ENCODE measurements at regions not wholly inside any gene's neighbourhood (a gene's known extent, or its start where the extent isn't known, plus 50 kb on each side); places are given as distances from the start of the nearest gene placed in this dataset.

- DNase-seq (no peak), ATAC-seq (no peak)
- Mint-ChIP-seq H3K4me3 (no peak overlapping the region), H3K27me3 (ENCODE audit: low read depth) (peaks cover 3% of the 10 kb centered on the region), H3K36me3 (ENCODE audit: low read depth) (no peaks in the 10 kb centered on the region), H3K27ac (no peak overlapping the region), H3K9me3 (ENCODE audit: insufficient read depth) (no peaks in the 10 kb centered on the region), H3K4me1 (ENCODE audit: low read depth) (no peaks in the 10 kb centered on the region)
- POLR2A ChIA-PET: no interaction called here
- CTCF ChIA-PET: no interaction called here
Observed at GRCh38 chr4:81811562-81812293, 340.0 kb upstream of the RASGEF1B start.

GRCh38 chr4:81808011-81808672, 336.4 kb upstream of the RASGEF1B start:
- POLR2A ChIA-PET: no interaction called here
- peaks cover 3% of the 10 kb centered on the region for H3K27me3 Mint-ChIP-seq (ENCODE audit: low read depth)
- CTCF ChIA-PET: interaction anchor here (1.0 to 2.0 kb wide), 2 partner anchors 341 to 345 kb away, joined by 3 to 6 read pairs; no protein-coding TSS in a partner anchor
- no peak overlapping the region for H3K4me3 Mint-ChIP-seq
- H3K27ac Mint-ChIP-seq: no peak overlapping the region
- no peaks in the 10 kb centered on the region for H3K9me3 Mint-ChIP-seq (ENCODE audit: insufficient read depth)
- ATAC-seq (no peak), DNase-seq (no peak)
- no peaks in the 10 kb centered on the region for H3K36me3 Mint-ChIP-seq (ENCODE audit: low read depth)
- H3K4me1 Mint-ChIP-seq (ENCODE audit: low read depth): no peaks in the 10 kb centered on the region

- no peak for DNase-seq
- no peak overlapping the region for H3K4me3 Mint-ChIP-seq
- H3K27ac Mint-ChIP-seq: no peak overlapping the region
- no peaks in the 10 kb centered on the region for H3K4me1 Mint-ChIP-seq (ENCODE audit: low read depth)
- peaks cover 3% of the 10 kb centered on the region for H3K27me3 Mint-ChIP-seq (ENCODE audit: low read depth)
- H3K9me3 Mint-ChIP-seq (ENCODE audit: insufficient read depth): no peaks in the 10 kb centered on the region
- POLR2A ChIA-PET: no interaction called here
- CTCF ChIA-PET: interaction anchor here (1.0 to 2.0 kb wide), 3 partner anchors 9 to 344 kb away, joined by 3 to 6 read pairs (median 3); no protein-coding TSS in a partner anchor
- H3K36me3 Mint-ChIP-seq (ENCODE audit: low read depth): no peaks in the 10 kb centered on the region
- ATAC-seq: no peak
Observed at GRCh38 chr4:81807386-81807785, 335.7 kb upstream of the RASGEF1B start.

- Mint-ChIP-seq H3K4me1 (ENCODE audit: low read depth) (no peaks in the 10 kb centered on the region), H3K27me3 (ENCODE audit: low read depth) (peaks cover 1% of the 10 kb centered on the region), H3K27ac (no peak overlapping the region), H3K4me3 (no peak overlapping the region), H3K36me3 (ENCODE audit: low read depth) (no peaks in the 10 kb centered on the region), H3K9me3 (ENCODE audit: insufficient read depth) (peaks cover 3% of the 10 kb centered on the region)
- POLR2A ChIA-PET: no interaction called here
- DNase-seq: no peak
- CTCF ChIA-PET: interaction anchor here (1.2 to 2.0 kb wide), 2 partner anchors 38 to 339 kb away, joined by 5 to 6 read pairs; no protein-coding TSS in a partner anchor
- no peak for ATAC-seq
Observed at GRCh38 chr4:81806485-81806884, 334.8 kb upstream of the RASGEF1B start.

- ATAC-seq: no peak
- CTCF ChIA-PET: interaction anchor here (1.4 kb wide), 1 partner anchor 20 kb away, joined by 4 read pairs; no protein-coding TSS in a partner anchor
Observed at GRCh38 chr4:81804849-81805248, 333.1 kb upstream of the RASGEF1B start.

GRCh38 chr4:81802285-81802846, 330.7 kb upstream of the RASGEF1B start:
- Mint-ChIP-seq H3K9me3 (ENCODE audit: insufficient read depth) (peaks cover 3% of the 10 kb centered on the region), H3K27me3 (ENCODE audit: low read depth) (no peaks in the 10 kb centered on the region), H3K4me3 (no peak overlapping the region), H3K4me1 (ENCODE audit: low read depth) (no peaks in the 10 kb centered on the region), H3K36me3 (ENCODE audit: low read depth) (peaks cover 3% of the 10 kb centered on the region), H3K27ac (no peak overlapping the region)
- CTCF ChIA-PET: no interaction called here
- POLR2A ChIA-PET: no interaction called here
- ATAC-seq (no peak), DNase-seq (no peak)

More at GRCh38 chr4:81804849-81805248, 333.1 kb upstream of the RASGEF1B start:
- Mint-ChIP-seq H3K27me3 (ENCODE audit: low read depth) (no peaks in the 10 kb centered on the region), H3K4me3 (no peak overlapping the region), H3K4me1 (ENCODE audit: low read depth) (no peaks in the 10 kb centered on the region), H3K9me3 (ENCODE audit: insufficient read depth) (peaks cover 3% of the 10 kb centered on the region), H3K27ac (no peak overlapping the region), H3K36me3 (ENCODE audit: low read depth) (no peaks in the 10 kb centered on the region)
- POLR2A ChIA-PET: no interaction called here
- no peak for DNase-seq

- ChIA-PET POLR2A (no interaction called here), CTCF (interaction anchor here (1.9 kb wide), 1 partner anchor 332 kb away, joined by 7 read pairs; no protein-coding TSS in a partner anchor)
- Mint-ChIP-seq H3K9me3 (ENCODE audit: insufficient read depth) (peaks cover 3% of the 10 kb centered on the region), H3K27me3 (ENCODE audit: low read depth) (no peaks in the 10 kb centered on the region), H3K4me3 (no peak overlapping the region), H3K36me3 (ENCODE audit: low read depth) (peaks cover 3% of the 10 kb centered on the region), H3K4me1 (ENCODE audit: low read depth) (peaks cover 8% of the 10 kb centered on the region), H3K27ac (no peak overlapping the region)
- DNase-seq (no peak), ATAC-seq (no peak)
Observed at GRCh38 chr4:81799371-81799770, 327.7 kb upstream of the RASGEF1B start.

- H3K27me3 Mint-ChIP-seq (ENCODE audit: low read depth): no peaks in the 10 kb centered on the region
- peak overlapping the region; percentile 35 for H3K4me3 Mint-ChIP-seq
- peak; percentile 49 for ATAC-seq
- H3K36me3 Mint-ChIP-seq (ENCODE audit: low read depth): peaks cover 3% of the 10 kb centered on the region
- peaks cover under 1% of the 10 kb centered on the region for H3K9me3 Mint-ChIP-seq (ENCODE audit: insufficient read depth)
- ChIA-PET POLR2A (no interaction called here), CTCF (no interaction called here)
- DNase-seq: no peak
- peaks cover 8% of the 10 kb centered on the region for H3K4me1 Mint-ChIP-seq (ENCODE audit: low read depth)
- peak overlapping the region; percentile 20 for H3K27ac Mint-ChIP-seq
Observed at GRCh38 chr4:81796790-81797528, 325.3 kb upstream of the RASGEF1B start.

- peaks cover under 1% of the 10 kb centered on the region for H3K36me3 Mint-ChIP-seq (ENCODE audit: low read depth)
- no peak overlapping the region for H3K27ac Mint-ChIP-seq
- no peak overlapping the region for H3K4me3 Mint-ChIP-seq
- ChIA-PET POLR2A (no interaction called here), CTCF (no interaction called here)
- ATAC-seq: no peak
- H3K9me3 Mint-ChIP-seq (ENCODE audit: insufficient read depth): no peaks in the 10 kb centered on the region
- H3K4me1 Mint-ChIP-seq (ENCODE audit: low read depth): peaks cover 14% of the 10 kb centered on the region
- H3K27me3 Mint-ChIP-seq (ENCODE audit: low read depth): no peaks in the 10 kb centered on the region
- DNase-seq: no peak
Observed at GRCh38 chr4:81792521-81792920, 320.8 kb upstream of the RASGEF1B start.

GRCh38 chr4:81790477-81790876, 318.8 kb upstream of the RASGEF1B start:
- H3K9me3 Mint-ChIP-seq (ENCODE audit: insufficient read depth): no peaks in the 10 kb centered on the region
- ATAC-seq (no peak), DNase-seq (no peak)
- no peaks in the 10 kb centered on the region for H3K36me3 Mint-ChIP-seq (ENCODE audit: low read depth)
- ChIA-PET CTCF (interaction anchor here (0.6 to 1.5 kb wide), 2 partner anchors 21 to 23 kb away, joined by 3 read pairs; no protein-coding TSS in a partner anchor), POLR2A (no interaction called here)
- H3K27ac Mint-ChIP-seq: no peak overlapping the region
- no peak overlapping the region for H3K4me3 Mint-ChIP-seq
- H3K4me1 Mint-ChIP-seq (ENCODE audit: low read depth): peaks cover 9% of the 10 kb centered on the region
- no peaks in the 10 kb centered on the region for H3K27me3 Mint-ChIP-seq (ENCODE audit: low read depth)

- H3K36me3 Mint-ChIP-seq (ENCODE audit: low read depth): no peaks in the 10 kb centered on the region
- H3K27ac Mint-ChIP-seq: no peak overlapping the region
- no peaks in the 10 kb centered on the region for H3K9me3 Mint-ChIP-seq (ENCODE audit: insufficient read depth)
- no peak overlapping the region for H3K4me3 Mint-ChIP-seq
- CTCF ChIA-PET: interaction anchor here (0.6 to 1.5 kb wide), 3 partner anchors 21 to 323 kb away, joined by 3 to 4 read pairs (median 3); no protein-coding TSS in a partner anchor
- POLR2A ChIA-PET: no interaction called here
- H3K4me1 Mint-ChIP-seq (ENCODE audit: low read depth): peaks cover 9% of the 10 kb centered on the region
- no peaks in the 10 kb centered on the region for H3K27me3 Mint-ChIP-seq (ENCODE audit: low read depth)
- ATAC-seq (no peak), DNase-seq (no peak)
Observed at GRCh38 chr4:81789741-81790399, 318.2 kb upstream of the RASGEF1B start.

Measured in activated CD8-positive, alpha-beta T cell treated with anti-CD3 and anti-CD28 coated beads, Interleukin-2, amount 10 ng/mL, durations not matched to agents 7 days and 5 days (primary cell).